HepG2 (cell line): ENCODE measurements at regions not wholly inside any gene's neighbourhood (a gene's known extent, or its start where the extent isn't known, plus 50 kb on each side); places are given as distances from the start of the nearest gene placed in this dataset.

Source experiments
- ATAC-seq: fragments of 200-7000 bp; cut with Tn5 transposase; 3 replicates; pipeline ENCODE4 v1.9.1; 2020; ENCODE audit warnings: mild to moderate bottlenecking, moderate library complexity
- BruUV-seq: library from RNA; stranded (reverse); fragments of 400-500 nt; replicated peaks from 2 replicates; lab custom pipeline; 2021; lab: Mats Ljungman, UMichigan
- CTCF ChIA-PET: fragments of 300-600 bp; formaldehyde crosslinking; extraction: SDS; loops from one replicate; lab custom pipeline; 2021; ENCODE audit warnings: low total read pairs, inconsistent platforms, low intra/inter-chr PET ratio; lab: Yijun Ruan, JAX
- POLR2A ChIA-PET: fragments of 350-600 bp; sonication (Branson Sonifier 250); formaldehyde crosslinking; loops from one replicate; lab custom pipeline; 2020; ENCODE audit warnings: antibody characterized with exemption, inconsistent platforms; lab: Yijun Ruan, JAX
- DNase-seq: peaks from one replicate; pipeline ENCODE4 v3.0.0-alpha.2; 2015; ENCODE audit warnings: low spot score
- FAIRE-seq: peaks from 3 replicates; lab custom pipeline; 2011; peaks lifted over from hg19 to GRCh38; lab: Jason Lieb, UNC
- H2AFZ ChIP-seq: one replicate; pipeline ENCODE4 v1.6.1; 2011; ENCODE audit warnings: low read length, inconsistent platforms
- H3K27ac ChIP-seq: fragments of 300-600 bp; 3 replicates; pipeline ENCODE4 v1.8.0; 2011; ENCODE audit warnings: mixed run types, mild to moderate bottlenecking, mixed read lengths, low read length, inconsistent platforms; ENCODE audit not compliant: insufficient read depth; ENCODE audit errors: extremely low read length
- H3K27me3 ChIP-seq, 2 experiments: fragments of 200-600 bp in 1 of 2; 2 replicates in 1 of 2; 3 replicates in 1 of 2; pipeline versions ENCODE4 v1.6.0 to v1.8.0; 2011; ENCODE audit warnings: low read length in 2 of 2, mild to moderate bottlenecking in 2 of 2, moderate library complexity in 2 of 2, inconsistent platforms in 1 of 2; ENCODE audit not compliant: insufficient read depth in 2 of 2, control insufficient read depth in 1 of 2
- H3K36me3 ChIP-seq, 2 experiments: fragments of 200-600 bp in 1 of 2; replicated peaks in 1 of 2; 2 replicates in 1 of 2; 3 replicates in 1 of 2; pipeline versions ENCODE4 v1.5.1 to v1.8.0; 2011; ENCODE audit warnings: low read length in 2 of 2, inconsistent platforms in 1 of 2; ENCODE audit not compliant: insufficient read depth in 2 of 2, control insufficient read depth in 1 of 2
- H3K4me1 ChIP-seq: 2 replicates; pipeline ENCODE4 v1.5.1; 2012; ENCODE audit warnings: low read length, inconsistent platforms; ENCODE audit not compliant: insufficient read depth
- H3K4me2 ChIP-seq: 2 replicates; pipeline ENCODE4 v1.6.0; 2011; ENCODE audit warnings: low read depth, low read length, inconsistent platforms
- H3K4me3 ChIP-seq, 3 experiments: fragments of 200-600 bp in 1 of 3; sonication (generic), shearing (Covaris generic) in 1 of 3; replicated peaks in 1 of 3; 2 replicates each; pipeline ENCODE4 v1.5.1; 2011 to 2016; ENCODE audit warnings: low read length in 3 of 3, inconsistent platforms in 2 of 3, low read depth in 2 of 3, mild to moderate bottlenecking in 2 of 3, control low read depth in 1 of 3, mixed read lengths in 1 of 3; ENCODE audit not compliant: insufficient read depth in 1 of 3
- H3K79me2 ChIP-seq: one replicate; pipeline ENCODE4 v1.6.1; 2011; ENCODE audit warnings: low read length, inconsistent platforms; ENCODE audit not compliant: insufficient read depth
- H3K9ac ChIP-seq: 2 replicates; pipeline ENCODE4 v1.6.0; 2011; ENCODE audit warnings: mild to moderate bottlenecking, low read depth, low read length, inconsistent platforms; ENCODE audit not compliant: insufficient read depth
- H3K9me3 ChIP-seq: 2 replicates; pipeline ENCODE4 v1.5.1; 2012; ENCODE audit warnings: mild to moderate bottlenecking, low read length
- H4K20me1 ChIP-seq: 2 replicates; pipeline ENCODE4 v1.6.0; 2011; ENCODE audit warnings: inconsistent platforms, mild to moderate bottlenecking, low read length, moderate library complexity; ENCODE audit not compliant: insufficient read depth
- HOXA9 ChIP-seq: sonication (generic); formaldehyde crosslinking; IDR thresholded peaks from 2 replicates; pipeline ENCODE4 v1.8.1; 2022; ENCODE audit warnings: missing genetic modification reagents, mild to moderate bottlenecking, moderate library complexity, borderline replicate concordance
- POLR2AphosphoS5 ChIP-seq: IDR thresholded peaks from 2 replicates; pipeline ENCODE4 v1.6.1; 2012; ENCODE audit warnings: low read depth, low read length
- ZNF138 ChIP-seq: sonication (generic); formaldehyde crosslinking; IDR thresholded peaks from 2 replicates; pipeline ENCODE4 v1.5.0; 2020; ENCODE audit warnings: mild to moderate bottlenecking, low read depth, missing genetic modification reagents
- ZNF331 ChIP-seq: sonication (generic); formaldehyde crosslinking; IDR thresholded peaks from 2 replicates; pipeline ENCODE4 v1.4.0; 2020; ENCODE audit warnings: missing genetic modification reagents
- ZNF383 ChIP-seq: sonication (generic); formaldehyde crosslinking; IDR thresholded peaks from 2 replicates; pipeline ENCODE4 v1.4.0; 2020; ENCODE audit warnings: missing genetic modification reagents, mild to moderate bottlenecking, borderline replicate concordance
- ZSCAN5A ChIP-seq: sonication (generic); formaldehyde crosslinking; IDR thresholded peaks from 2 replicates; pipeline ENCODE4 v1.8.0; 2022; ENCODE audit warnings: mild to moderate bottlenecking, missing genetic modification reagents, borderline replicate concordance
- WGBS: methylation state at CpG from one replicate; pipeline ENCODE4 v1.1.6; 2017; ENCODE audit warnings: low lambda C conversion rate; 5-methylcytosine and 5-hydroxymethylcytosine counted together
- in situ Hi-C: cut with HindIII; loops from 2 replicates; pipeline ENCODE4 v1.10.0; 2017; ENCODE audit warnings: low pct_unique_long_range_greater_than_20kb; ENCODE audit not compliant: extremely low pct_ligation_motif_present
- intact Hi-C: fragments of 100-400 bp; cut with micrococcal nuclease; formaldehyde crosslinking; loops from one replicate; pipeline ENCODE4 v1.10.0; 2022; ENCODE audit not compliant: unreplicated experiment
- TF ChIP-seq, protein P1 (sequence below): sonication (generic); formaldehyde crosslinking; IDR thresholded peaks from 2 replicates; pipeline ENCODE4 v1.4.0; 2020; ENCODE audit warnings: mild to moderate bottlenecking, missing genetic modification reagents
- TF ChIP-seq, protein P2 (sequence below): sonication (generic); formaldehyde crosslinking; IDR thresholded peaks from 2 replicates; pipeline ENCODE4 v1.4.0; 2020; ENCODE audit warnings: mild to moderate bottlenecking, missing genetic modification reagents

DNA sequence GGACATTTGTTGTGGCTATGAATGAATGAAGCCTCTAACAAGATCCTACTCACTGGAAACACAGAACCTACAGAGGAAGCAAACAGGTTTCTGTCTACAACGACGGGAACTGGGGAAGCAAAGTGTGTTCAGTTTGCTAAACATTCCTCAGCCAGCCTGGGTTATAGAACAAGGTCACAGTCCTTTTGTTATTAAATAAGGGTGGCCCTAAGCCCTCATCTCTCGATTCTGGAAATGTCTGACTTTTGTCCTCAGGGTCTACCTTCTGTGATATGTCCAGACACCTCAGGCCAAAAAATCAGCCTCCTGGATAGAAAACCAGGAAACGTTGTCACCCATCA is 64.6 kb upstream of the ARHGEF7 start:
- in situ Hi-C loops (no loop called here), intact Hi-C loops (loop anchor here (1.0 kb wide), 1 partner anchor 106 kb away; no protein-coding TSS in a partner anchor)
- Histone ChIP-seq H3K4me1 (no peaks in the 10 kb centered on the region), H3K27ac (no peak overlapping the region), H4K20me1 (no peaks in the 10 kb centered on the region), H3K36me3 (no peaks in the 10 kb centered on the region), H3K4me2 (no peak overlapping the region), H3K9me3 (no peaks in the 10 kb centered on the region), H3K27me3 (peaks cover 2 to 3% of the 10 kb centered on the region in 2 experiments; a peak in 3 of 5 replicates), H2AFZ (no peak overlapping the region), H3K9ac (no peak overlapping the region), H3K79me2 (no peaks in the 10 kb centered on the region), H3K4me3 (no peak overlapping the region)
- no peak for FAIRE-seq
- ATAC-seq = peak; percentile 38; the same call in 2 of the 3 replicates
- TF ChIP-seq ZNF383 (CRISPR knock-in tag) = no peak
- TF ChIP-seq HOXA9 (CRISPR knock-in tag) = no peak
- TF ChIP-seq POLR2AphosphoS5 = no peak
- TF ChIP-seq ZNF331 (CRISPR knock-in tag) = no peak
- TF ChIP-seq ZSCAN5A (CRISPR knock-in tag) = no peak
- TF ChIP-seq ZNF138 (CRISPR knock-in tag) = no peak
- TF ChIP-seq, protein P1, sequence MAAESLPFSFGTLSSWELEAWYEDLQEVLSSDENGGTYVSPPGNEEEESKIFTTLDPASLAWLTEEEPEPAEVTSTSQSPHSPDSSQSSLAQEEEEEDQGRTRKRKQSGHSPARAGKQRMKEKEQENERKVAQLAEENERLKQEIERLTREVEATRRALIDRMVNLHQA (CRISPR knock-in tag) = no peak
- TF ChIP-seq, protein P2, sequence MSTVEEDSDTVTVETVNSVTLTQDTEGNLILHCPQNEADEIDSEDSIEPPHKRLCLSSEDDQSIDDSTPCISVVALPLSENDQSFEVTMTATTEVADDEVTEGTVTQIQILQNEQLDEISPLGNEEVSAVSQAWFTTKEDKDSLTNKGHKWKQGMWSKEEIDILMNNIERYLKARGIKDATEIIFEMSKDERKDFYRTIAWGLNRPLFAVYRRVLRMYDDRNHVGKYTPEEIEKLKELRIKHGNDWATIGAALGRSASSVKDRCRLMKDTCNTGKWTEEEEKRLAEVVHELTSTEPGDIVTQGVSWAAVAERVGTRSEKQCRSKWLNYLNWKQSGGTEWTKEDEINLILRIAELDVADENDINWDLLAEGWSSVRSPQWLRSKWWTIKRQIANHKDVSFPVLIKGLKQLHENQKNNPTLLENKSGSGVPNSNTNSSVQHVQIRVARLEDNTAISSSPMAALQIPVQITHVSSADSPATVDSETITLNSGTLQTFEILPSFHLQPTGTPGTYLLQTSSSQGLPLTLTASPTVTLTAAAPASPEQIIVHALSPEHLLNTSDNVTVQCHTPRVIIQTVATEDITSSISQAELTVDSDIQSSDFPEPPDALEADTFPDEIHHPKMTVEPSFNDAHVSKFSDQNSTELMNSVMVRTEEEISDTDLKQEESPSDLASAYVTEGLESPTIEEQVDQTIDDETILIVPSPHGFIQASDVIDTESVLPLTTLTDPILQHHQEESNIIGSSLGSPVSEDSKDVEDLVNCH = no peak
- ChIA-PET CTCF (interaction anchor here (3.1 kb wide), 1 partner anchor 106 kb away, joined by 25 read pairs; no protein-coding TSS in a partner anchor), POLR2A (no interaction called here)
- DNase-seq = no peak
- WGBS = 0% methylated on average over 2 of the region's 4 CpGs
- no TSS peak for BruUV-seq
